Activated CD4-positive, alpha-beta T cell treated with anti-CD3 and anti-CD28 coated beads, Interleukin-2, amount 10 ng/mL, durations not matched to agents 7 days and 5 days (primary cell): ENCODE measurements at regions not wholly inside any gene's neighbourhood (a gene's known extent, or its start where the extent isn't known, plus 50 kb on each side); places are given as distances from the start of the nearest gene placed in this dataset.

Experiments used
- CTCF ChIA-PET: fragments of 350-600 bp; sonication (Branson Sonifier 250); formaldehyde crosslinking; loops from one replicate; lab custom pipeline; 2021; ENCODE audit warnings: antibody characterized with exemption; lab: Charles Lee
- POLR2A ChIA-PET: fragments of 350-600 bp; sonication (Branson Sonifier 250); formaldehyde crosslinking; loops from one replicate; lab custom pipeline; 2021; ENCODE audit warnings: antibody characterized with exemption; lab: Charles Lee
- DNase-seq: peaks from one replicate; pipeline ENCODE4 v3.0.0-alpha.2; 2020
- H3K27ac Mint-ChIP-seq: one replicate; pipeline ENCODE4 v1.8.0; 2021; ENCODE audit warnings: mild to moderate bottlenecking, moderate library complexity, mixed read lengths
- H3K27me3 Mint-ChIP-seq: one replicate; pipeline ENCODE4 v1.8.0; 2021; ENCODE audit warnings: mixed read lengths
- H3K36me3 Mint-ChIP-seq: one replicate; pipeline ENCODE4 v1.8.0; 2021; ENCODE audit warnings: low read depth, mixed read lengths
- H3K4me1 Mint-ChIP-seq: one replicate; pipeline ENCODE4 v1.8.0; 2021; ENCODE audit warnings: mixed read lengths
- H3K4me3 Mint-ChIP-seq: one replicate; pipeline ENCODE4 v1.8.0; 2021; ENCODE audit warnings: mild to moderate bottlenecking, moderate library complexity, mixed read lengths
- H3K9me3 Mint-ChIP-seq: one replicate; pipeline ENCODE4 v1.8.0; 2021; ENCODE audit warnings: mixed read lengths

GRCh38 chr7:125480762-125481161 lies 551.1 kb upstream of the POT1 start:
- Mint-ChIP-seq H3K9me3 (no peaks in the 10 kb centered on the region), H3K4me1 (no peaks in the 10 kb centered on the region)
- CTCF ChIA-PET: no interaction called here

GRCh38 chr7:125468855-125469174 lies 539.2 kb upstream of the POT1 start:
- no peaks in the 10 kb centered on the region for H3K4me1 Mint-ChIP-seq

More at GRCh38 chr7:125480762-125481161, 551.1 kb upstream of the POT1 start:
- no peaks in the 10 kb centered on the region for H3K27me3 Mint-ChIP-seq
- no peaks in the 10 kb centered on the region for H3K36me3 Mint-ChIP-seq
- POLR2A ChIA-PET: no interaction called here
- H3K4me3 Mint-ChIP-seq: no peak overlapping the region
- no peak overlapping the region for H3K27ac Mint-ChIP-seq
- DNase-seq: no peak

GRCh38 chr7:125467996-125468854 lies 538.6 kb upstream of the POT1 start:
- Mint-ChIP-seq H3K4me3 (no peak overlapping the region), H3K4me1 (no peaks in the 10 kb centered on the region), H3K27ac (no peak overlapping the region), H3K9me3 (no peaks in the 10 kb centered on the region), H3K27me3 (no peaks in the 10 kb centered on the region), H3K36me3 (no peaks in the 10 kb centered on the region)
- ChIA-PET POLR2A (no interaction called here), CTCF (no interaction called here)
- DNase-seq: no peak

More at GRCh38 chr7:125468855-125469174, 539.2 kb upstream of the POT1 start:
- CTCF ChIA-PET: no interaction called here
- Mint-ChIP-seq H3K36me3 (no peaks in the 10 kb centered on the region), H3K9me3 (no peaks in the 10 kb centered on the region), H3K27ac (no peak overlapping the region), H3K27me3 (no peaks in the 10 kb centered on the region), H3K4me3 (no peak overlapping the region)
- POLR2A ChIA-PET: no interaction called here
- no peak for DNase-seq

GRCh38 chr7:125465527-125465926 lies 535.9 kb upstream of the POT1 start:
- DNase-seq: no peak
- H3K27me3 Mint-ChIP-seq: no peaks in the 10 kb centered on the region
- ChIA-PET CTCF (no interaction called here), POLR2A (no interaction called here)
- no peak overlapping the region for H3K4me3 Mint-ChIP-seq
- no peaks in the 10 kb centered on the region for H3K36me3 Mint-ChIP-seq
- H3K9me3 Mint-ChIP-seq: peaks cover 5% of the 10 kb centered on the region
- H3K4me1 Mint-ChIP-seq: no peaks in the 10 kb centered on the region
- H3K27ac Mint-ChIP-seq: no peak overlapping the region

GRCh38 chr7:125462615-125463014 lies 533.0 kb upstream of the POT1 start:
- Mint-ChIP-seq H3K4me1 (no peaks in the 10 kb centered on the region), H3K27ac (no peak overlapping the region), H3K36me3 (no peaks in the 10 kb centered on the region), H3K9me3 (peaks cover 14% of the 10 kb centered on the region), H3K4me3 (no peak overlapping the region), H3K27me3 (no peaks in the 10 kb centered on the region)
- ChIA-PET CTCF (no interaction called here), POLR2A (no interaction called here)
- DNase-seq: no peak

GRCh38 chr7:125459038-125459437 lies 529.4 kb upstream of the POT1 start:
- no peak for DNase-seq
- Mint-ChIP-seq H3K4me3 (no peak overlapping the region), H3K4me1 (no peaks in the 10 kb centered on the region), H3K36me3 (no peaks in the 10 kb centered on the region), H3K27ac (no peak overlapping the region), H3K27me3 (no peaks in the 10 kb centered on the region), H3K9me3 (peaks cover 22% of the 10 kb centered on the region)
- ChIA-PET POLR2A (no interaction called here), CTCF (interaction anchor here (0.7 kb wide), 1 partner anchor 645 kb away, joined by 3 read pairs; no protein-coding TSS in a partner anchor)

- Mint-ChIP-seq H3K9me3 (no peaks in the 10 kb centered on the region), H3K27me3 (no peaks in the 10 kb centered on the region), H3K4me1 (no peaks in the 10 kb centered on the region), H3K4me3 (no peak overlapping the region), H3K36me3 (no peaks in the 10 kb centered on the region), H3K27ac (no peak overlapping the region)
- ChIA-PET CTCF (no interaction called here), POLR2A (no interaction called here)
- DNase-seq: no peak
These were observed 521.1 kb upstream of the POT1 start for GRCh38 chr7:125450749-125451148.

- Mint-ChIP-seq H3K4me3 (no peak overlapping the region), H3K36me3 (no peaks in the 10 kb centered on the region), H3K27ac (no peak overlapping the region), H3K27me3 (no peaks in the 10 kb centered on the region), H3K4me1 (no peaks in the 10 kb centered on the region), H3K9me3 (peaks cover 5% of the 10 kb centered on the region)
- ChIA-PET POLR2A (no interaction called here), CTCF (interaction anchor here (0.9 kb wide), 1 partner anchor 10 kb away, joined by 3 read pairs; no protein-coding TSS in a partner anchor)
- DNase-seq: no peak
These were observed 516.2 kb upstream of the POT1 start for GRCh38 chr7:125445836-125446235.

GRCh38 chr7:125444864-125445263 lies 515.2 kb upstream of the POT1 start:
- Mint-ChIP-seq H3K4me1 (no peaks in the 10 kb centered on the region), H3K27ac (no peak overlapping the region), H3K36me3 (no peaks in the 10 kb centered on the region), H3K9me3 (peaks cover 5% of the 10 kb centered on the region), H3K4me3 (no peak overlapping the region), H3K27me3 (no peaks in the 10 kb centered on the region)
- CTCF ChIA-PET: no interaction called here
- POLR2A ChIA-PET: no interaction called here
- no peak for DNase-seq

GRCh38 chr7:125436220-125436619 lies 506.6 kb upstream of the POT1 start:
- ChIA-PET CTCF (no interaction called here), POLR2A (no interaction called here)

GRCh38 chr7:125431349-125431748 lies 501.7 kb upstream of the POT1 start:
- Mint-ChIP-seq H3K9me3 (peaks cover 7% of the 10 kb centered on the region), H3K27me3 (no peaks in the 10 kb centered on the region), H3K4me1 (no peaks in the 10 kb centered on the region), H3K4me3 (no peak overlapping the region), H3K27ac (no peak overlapping the region), H3K36me3 (no peaks in the 10 kb centered on the region)
- ChIA-PET POLR2A (no interaction called here), CTCF (no interaction called here)
- no peak for DNase-seq

More at GRCh38 chr7:125436220-125436619, 506.6 kb upstream of the POT1 start:
- H3K36me3 Mint-ChIP-seq: no peaks in the 10 kb centered on the region
- H3K4me3 Mint-ChIP-seq: no peak overlapping the region
- H3K9me3 Mint-ChIP-seq: peaks cover 6% of the 10 kb centered on the region
- DNase-seq: no peak
- no peaks in the 10 kb centered on the region for H3K4me1 Mint-ChIP-seq
- H3K27me3 Mint-ChIP-seq: no peaks in the 10 kb centered on the region
- H3K27ac Mint-ChIP-seq: no peak overlapping the region

GRCh38 chr7:125430013-125430412 lies 500.4 kb upstream of the POT1 start:
- ChIA-PET CTCF (no interaction called here), POLR2A (no interaction called here)
- Mint-ChIP-seq H3K4me3 (no peak overlapping the region), H3K27me3 (no peaks in the 10 kb centered on the region), H3K36me3 (no peaks in the 10 kb centered on the region), H3K27ac (no peak overlapping the region), H3K4me1 (peaks cover 2% of the 10 kb centered on the region), H3K9me3 (peaks cover 7% of the 10 kb centered on the region)
- DNase-seq: no peak

GRCh38 chr7:125427676-125428075 lies 498.1 kb upstream of the POT1 start:
- no peak for DNase-seq
- ChIA-PET POLR2A (no interaction called here), CTCF (no interaction called here)
- H3K27ac Mint-ChIP-seq: no peak overlapping the region
- H3K27me3 Mint-ChIP-seq: no peaks in the 10 kb centered on the region
- H3K9me3 Mint-ChIP-seq: peaks cover 4% of the 10 kb centered on the region
- H3K36me3 Mint-ChIP-seq: no peaks in the 10 kb centered on the region
- peaks cover 11% of the 10 kb centered on the region for H3K4me1 Mint-ChIP-seq
- no peak overlapping the region for H3K4me3 Mint-ChIP-seq

GRCh38 chr7:125425506-125425905 lies 495.9 kb upstream of the POT1 start:
- H3K27me3 Mint-ChIP-seq: no peaks in the 10 kb centered on the region
- no peak overlapping the region for H3K4me3 Mint-ChIP-seq
- ChIA-PET POLR2A (no interaction called here), CTCF (no interaction called here)
- H3K9me3 Mint-ChIP-seq: peaks cover 3% of the 10 kb centered on the region
- H3K36me3 Mint-ChIP-seq: no peaks in the 10 kb centered on the region
- H3K27ac Mint-ChIP-seq: no peak overlapping the region
- peaks cover 11% of the 10 kb centered on the region for H3K4me1 Mint-ChIP-seq
- no peak for DNase-seq
